K562 (cell line): ENCODE measurements at regions not wholly inside any gene's neighbourhood (a gene's known extent, or its start where the extent isn't known, plus 50 kb on each side); places are given as distances from the start of the nearest gene placed in this dataset.

Experiments used
- ATAC-seq: fragments of 200-7000 bp; cut with Tn5 transposase; 3 replicates; pipeline ENCODE4 v1.9.1; 2020; ENCODE audit warnings: moderate library complexity
- BruUV-seq: library from RNA; stranded (reverse); fragments of 400-500 nt; replicated peaks from 2 replicates; lab custom pipeline; 2021; lab: Mats Ljungman, UMichigan
- CTCF ChIA-PET: fragments of 300-600 bp; formaldehyde crosslinking; extraction: SDS; loops from one replicate; lab custom pipeline; 2021; ENCODE audit warnings: low intra/inter-chr PET ratio; lab: Yijun Ruan, JAX
- POLR2A ChIA-PET: fragments of 300-600, 350-650 bp; sonication (Branson Sonifier 250); formaldehyde crosslinking; extraction: SDS; loops from one replicate; lab custom pipeline; 2021; ENCODE audit warnings: antibody characterized with exemption, inconsistent platforms; lab: Yijun Ruan, JAX
- DNase-seq, 4 experiments: peaks; one replicate each; pipeline versions ENCODE4 v3.0.0 to v3.0.0-alpha.2; 2011 to 2018; ENCODE audit warnings: low spot score in 3 of 4, mixed read lengths in 3 of 4; ENCODE audit errors: extremely low read depth in 1 of 4
- FAIRE-seq: peaks from 2 replicates; lab custom pipeline; 2011; peaks lifted over from hg19 to GRCh38; lab: Jason Lieb, UNC
- H2AFZ ChIP-seq: 2 replicates; pipeline ENCODE4 v1.6.0; 2011; ENCODE audit warnings: low read depth, low read length, control low read depth, inconsistent platforms
- H3K27ac ChIP-seq: fragments of 200-600 bp; 3 replicates; pipeline ENCODE4 v1.8.0; 2011; ENCODE audit warnings: low read depth, mild to moderate bottlenecking, control low read depth, inconsistent platforms, low read length, moderate library complexity, mixed read lengths; ENCODE audit errors: extremely low read depth
- H3K27me3 ChIP-seq, 2 experiments: fragments of 300-600 bp in 1 of 2; 2 replicates in 1 of 2; 3 replicates in 1 of 2; pipeline versions ENCODE4 v1.6.0 to v1.8.0; 2011; ENCODE audit warnings: inconsistent platforms in 2 of 2, low read length in 2 of 2, mild to moderate bottlenecking in 1 of 2, mixed read lengths in 1 of 2, moderate library complexity in 1 of 2; ENCODE audit not compliant: control insufficient read depth in 2 of 2, insufficient read depth in 2 of 2
- H3K36me3 ChIP-seq: fragments of 300-600 bp; 3 replicates; pipeline ENCODE4 v1.8.0; 2011; ENCODE audit warnings: mild to moderate bottlenecking, low read length, inconsistent platforms; ENCODE audit not compliant: control insufficient read depth, insufficient read depth
- H3K4me1 ChIP-seq, 2 experiments: fragments of 200-600 bp in 1 of 2; replicated peaks in 1 of 2; 2 replicates in 1 of 2; 3 replicates in 1 of 2; pipeline versions ENCODE4 v1.5.1 to v1.8.0; 2011; ENCODE audit warnings: inconsistent platforms in 2 of 2, low read length in 2 of 2, mild to moderate bottlenecking in 1 of 2, mixed read lengths in 1 of 2, moderate library complexity in 1 of 2; ENCODE audit not compliant: control insufficient read depth in 2 of 2, insufficient read depth in 2 of 2
- H3K4me2 ChIP-seq: 2 replicates; pipeline ENCODE4 v1.6.1; 2011; ENCODE audit warnings: low read length, control low read depth, inconsistent platforms, mixed read lengths; ENCODE audit not compliant: insufficient read depth
- H3K4me3 ChIP-seq: fragments of 200-600 bp; sonication (generic), shearing (Covaris generic); 2 replicates; pipeline ENCODE4 v1.5.1; 2016; ENCODE audit warnings: control low read depth, inconsistent platforms
- H3K79me2 ChIP-seq: fragments of 200-600 bp; 3 replicates; pipeline ENCODE4 v1.8.0; 2011; ENCODE audit warnings: low read length, inconsistent platforms; ENCODE audit not compliant: control insufficient read depth, insufficient read depth
- H3K9ac ChIP-seq, 2 experiments: 2 replicates each; pipeline versions ENCODE4 v1.6.0 to v1.6.1; 2011; ENCODE audit warnings: low read depth in 2 of 2, low read length in 2 of 2, control low read depth in 1 of 2, inconsistent platforms in 1 of 2, mild to moderate bottlenecking in 1 of 2, mixed read lengths in 1 of 2; ENCODE audit not compliant: insufficient read depth in 1 of 2
- H3K9me1 ChIP-seq: one replicate; pipeline ENCODE4 v1.6.0; 2011; ENCODE audit warnings: inconsistent platforms, mild to moderate bottlenecking, low read length, moderate library complexity; ENCODE audit not compliant: control insufficient read depth, insufficient read depth
- H3K9me3 ChIP-seq: replicated peaks from 2 replicates; pipeline ENCODE4 v1.5.1; 2011; ENCODE audit warnings: low read depth, low read length, inconsistent platforms; ENCODE audit not compliant: control insufficient read depth, insufficient read depth
- H4K20me1 ChIP-seq: replicated peaks from 2 replicates; pipeline ENCODE4 v1.6.1; 2011; ENCODE audit warnings: low read length, inconsistent platforms, mixed read lengths; ENCODE audit not compliant: control insufficient read depth, insufficient read depth
- CBFA2T2 ChIP-seq: fragments of 450-650 bp; conservative IDR thresholded peaks from 2 replicates; pipeline ENCODE4 v1.6.1; 2017; ENCODE audit warnings: mild to moderate bottlenecking
- CSDE1 ChIP-seq, 2 experiments: fragments of 450-650 bp; IDR thresholded peaks; 2 replicates each; pipeline ENCODE4 v1.6.1; 2016; ENCODE audit warnings: mild to moderate bottlenecking in 1 of 2
- GTF2E2 ChIP-seq: fragments of 200-800 bp; sonication (Bioruptor generic); IDR thresholded peaks from 2 replicates; pipeline ENCODE4 v1.6.1; 2016; ENCODE audit warnings: missing genetic modification characterization, missing compliant biosample characterization
- HDGF ChIP-seq: fragments of 450-650 bp; IDR thresholded peaks from 2 replicates; pipeline ENCODE4 v1.6.1; 2016
- KLF1 ChIP-seq: fragments of 450-650 bp; IDR thresholded peaks from 2 replicates; pipeline ENCODE4 v1.6.1; 2016; ENCODE audit warnings: missing genetic modification characterization, missing compliant biosample characterization
- KLF6 ChIP-seq: fragments of 250-450 bp; sonication (Bioruptor Pico); IDR thresholded peaks from 2 replicates; pipeline ENCODE4 v1.4.0; 2020; ENCODE audit warnings: mild to moderate bottlenecking, moderate library complexity, borderline replicate concordance
- MEF2D ChIP-seq: conservative IDR thresholded peaks from 2 replicates; pipeline ENCODE4 v1.6.1; 2016; ENCODE audit warnings: low read depth, missing genetic modification characterization, missing compliant biosample characterization
- NBN ChIP-seq: fragments of 450-650 bp; IDR thresholded peaks from 2 replicates; pipeline ENCODE4 v1.6.1; 2016; ENCODE audit warnings: low read depth, mild to moderate bottlenecking
- SP1 ChIP-seq: sonication (generic); formaldehyde crosslinking; IDR thresholded peaks from 2 replicates; pipeline ENCODE4 v1.8.1; 2022; ENCODE audit warnings: mild to moderate bottlenecking, missing genetic modification reagents
- ZKSCAN3 ChIP-seq: fragments of 250-450 bp; sonication (Bioruptor Pico); IDR thresholded peaks from 2 replicates; pipeline ENCODE4 v1.4.0; 2020
- ZNF124 ChIP-seq: sonication (generic); formaldehyde crosslinking; IDR thresholded peaks from 2 replicates; pipeline ENCODE4 v1.8.1; 2022; ENCODE audit warnings: missing genetic modification reagents
- ZNF384 ChIP-seq: IDR thresholded peaks from 2 replicates; pipeline ENCODE4 v1.6.1; 2012; ENCODE audit warnings: low read depth, low read length, improper control_type of control experiment
- WGBS: fragments of 100-300 bp; shearing (Covaris generic); methylation state at CpG from one replicate; pipeline ENCODE4 v1.1.6; 2016; ENCODE audit warnings: low coverage, mixed read lengths; ENCODE audit not compliant: insufficient coverage; ENCODE audit errors: missing lambda C conversion rate; 5-methylcytosine and 5-hydroxymethylcytosine counted together
- in situ Hi-C: fragments of 300-500 bp; cut with MboI; formaldehyde crosslinking; loops from 4 replicates; pipeline ENCODE4 v1.15.0; 2018; ENCODE audit warnings: inconsistent platforms, mixed read lengths
- intact Hi-C: fragments of 100-400 bp; cut with micrococcal nuclease; formaldehyde crosslinking; loops from 2 replicates; pipeline ENCODE4 v1.14.2; 2022
- TF ChIP-seq, protein P1 (sequence below): fragments of 450-650 bp; formaldehyde crosslinking; IDR thresholded peaks from 2 replicates; pipeline ENCODE4 v1.4.0; 2022; ENCODE audit warnings: missing genetic modification characterization

DNA sequence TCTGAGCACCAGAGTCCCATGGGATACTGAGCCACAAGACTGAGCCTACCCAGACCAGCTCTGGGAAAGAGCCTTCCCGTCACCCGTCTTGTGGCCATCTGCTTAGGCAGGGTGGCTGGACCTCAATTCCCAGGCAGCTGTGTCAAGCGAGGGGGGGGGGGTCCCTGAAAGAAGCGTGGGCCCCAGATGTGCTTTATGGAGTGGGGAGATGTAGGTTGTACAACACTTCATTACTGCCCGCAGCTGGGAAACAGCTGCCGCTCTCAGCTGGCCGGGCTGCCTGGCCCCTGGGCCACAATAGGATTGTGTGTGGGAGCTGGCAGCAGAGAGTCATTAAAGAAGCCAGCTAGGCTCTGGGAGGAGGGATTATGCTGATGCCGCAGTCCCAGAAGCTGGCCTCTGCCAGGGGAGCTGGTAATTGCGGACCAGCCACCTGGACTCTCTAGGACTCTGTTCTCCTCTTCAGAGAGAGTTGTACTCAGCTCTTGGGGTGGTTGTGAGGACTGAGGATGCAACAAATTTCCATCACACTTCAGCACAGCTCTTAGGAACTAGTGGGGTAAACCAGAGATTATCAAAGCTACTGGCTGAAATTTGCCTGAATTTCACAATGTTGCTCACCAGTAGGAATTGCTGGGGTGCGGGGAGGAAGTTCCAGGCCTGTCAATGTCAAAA, 145.4 kb downstream of the GADD45G start (continued):
- TF ChIP-seq, protein P1, sequence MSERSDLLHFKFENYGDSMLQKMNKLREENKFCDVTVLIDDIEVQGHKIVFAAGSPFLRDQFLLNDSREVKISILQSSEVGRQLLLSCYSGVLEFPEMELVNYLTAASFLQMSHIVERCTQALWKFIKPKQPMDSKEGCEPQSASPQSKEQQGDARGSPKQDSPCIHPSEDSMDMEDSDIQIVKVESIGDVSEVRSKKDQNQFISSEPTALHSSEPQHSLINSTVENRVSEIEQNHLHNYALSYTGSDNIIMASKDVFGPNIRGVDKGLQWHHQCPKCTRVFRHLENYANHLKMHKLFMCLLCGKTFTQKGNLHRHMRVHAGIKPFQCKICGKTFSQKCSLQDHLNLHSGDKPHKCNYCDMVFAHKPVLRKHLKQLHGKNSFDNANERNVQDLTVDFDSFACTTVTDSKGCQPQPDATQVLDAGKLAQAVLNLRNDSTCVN (CRISPR knock-in tag) = no peak
- no peak for TF ChIP-seq CBFA2T2
- no peak for TF ChIP-seq NBN
- no peak for TF ChIP-seq KLF6 (CRISPR knock-in tag)
- TF ChIP-seq ZKSCAN3 (CRISPR knock-in tag) = no peak
- no peak for TF ChIP-seq ZNF384

DNA sequence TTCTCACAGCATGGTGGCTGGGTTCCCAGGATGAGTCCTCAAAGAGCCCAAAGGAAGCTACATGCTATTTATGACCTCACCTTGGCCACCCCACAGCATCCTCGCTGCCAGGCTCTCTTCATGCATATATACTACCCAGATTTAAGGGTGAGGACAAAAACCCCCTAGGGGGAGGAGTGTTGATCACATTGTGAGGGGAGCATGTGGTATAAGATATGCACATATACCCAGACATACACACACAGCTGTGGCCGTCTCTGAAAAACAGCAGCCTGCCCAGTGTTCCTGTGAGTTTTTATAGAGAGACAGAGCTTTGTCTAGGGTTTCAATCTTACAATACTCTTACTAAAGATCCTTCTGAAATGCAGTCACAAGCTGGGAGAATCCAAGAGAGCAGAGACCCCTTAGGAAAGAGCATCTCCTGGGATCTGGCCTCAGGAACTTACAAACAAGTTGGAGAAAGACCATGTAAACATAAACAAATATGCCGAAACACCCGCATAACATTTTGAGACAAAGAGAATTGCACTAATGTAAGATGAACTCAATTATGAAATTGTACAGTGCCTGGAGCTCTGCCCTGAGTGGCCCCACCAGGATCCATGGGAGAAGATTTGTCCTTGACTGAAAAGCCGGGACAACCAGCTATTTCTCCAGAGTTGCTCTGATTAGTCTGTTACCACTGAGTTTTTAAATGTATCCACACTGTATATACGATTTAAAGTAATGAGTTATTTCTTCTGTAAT, 146.4 kb downstream of the GADD45G start:
- Histone ChIP-seq H4K20me1 (no peaks in the 10 kb centered on the region; the same call in 1 of the 2 replicates), H2AFZ (no peak overlapping the region), H3K9ac (no peak overlapping the region), H3K4me1 (no peaks in the 10 kb centered on the region), H3K4me3 (no peak overlapping the region), H3K9me1 (no peaks in the 10 kb centered on the region), H3K27me3 (no peaks in the 10 kb centered on the region), H3K36me3 (no peaks in the 10 kb centered on the region), H3K79me2 (no peaks in the 10 kb centered on the region), H3K27ac (no peak overlapping the region), H3K4me2 (no peak overlapping the region), H3K9me3 (no peaks in the 10 kb centered on the region)
- 2% methylated on average over 6 of the region's 6 CpGs for WGBS
- FAIRE-seq (no peak), DNase-seq (no peak), ATAC-seq (no peak)
- ChIA-PET CTCF (no interaction called here), POLR2A (interaction anchor here (0.7 kb wide), 1 partner anchor 27 kb away, joined by 3 read pairs; no protein-coding TSS in a partner anchor)
- no TSS peak for BruUV-seq
- intact Hi-C loops = no loop called here
- TF ChIP-seq ZNF124 (no peak), KLF1 (tag) (no peak), SP1 (CRISPR knock-in tag) (no peak), CSDE1 (IDR thresholded peaks at IDR 0.05) (no peak), HDGF (no peak), GTF2E2 (tag) (no peak), MEF2D (no peak)
- in situ Hi-C loops = no loop called here
